HG03575 (cell line): ENCODE measurements at regions not wholly inside any gene's neighbourhood (a gene's known extent, or its start where the extent isn't known, plus 50 kb on each side); places are given as distances from the start of the nearest gene placed in this dataset.

Source experiments
- ATAC-seq: cut with Tn5 transposase; IDR thresholded peaks from one replicate; pipeline ENCODE4 v1.9.1; 2021; ENCODE audit not compliant: unreplicated experiment, insufficient number of reproducible peaks, low FRiP score; ENCODE audit errors: extremely low read depth

GRCh38 chr6:19637010-19637409 is 200.2 kb upstream of the ID4 start:
- ATAC-seq = no peak

- ATAC-seq = no peak
Observed at GRCh38 chr6:19638931-19639330, 198.2 kb upstream of the ID4 start.

GRCh38 chr6:19643287-19643686 is 193.9 kb upstream of the ID4 start:
- no peak for ATAC-seq

GRCh38 chr6:19643713-19644112 is 193.5 kb upstream of the ID4 start:
- ATAC-seq = no peak

- ATAC-seq = no peak
Observed at GRCh38 chr6:19655744-19656143, 181.4 kb upstream of the ID4 start.

- no peak for ATAC-seq
Observed at GRCh38 chr6:19660123-19660910, 176.9 kb upstream of the ID4 start.

GRCh38 chr6:19662911-19663310 is 174.3 kb upstream of the ID4 start:
- no peak for ATAC-seq

- ATAC-seq = no peak
Observed at GRCh38 chr6:19663479-19663878, 173.7 kb upstream of the ID4 start.

GRCh38 chr6:19664050-19664449 is 173.1 kb upstream of the ID4 start:
- ATAC-seq = no peak

- no peak for ATAC-seq
Observed at GRCh38 chr6:19664878-19665612, 172.1 kb upstream of the ID4 start.

- ATAC-seq = no peak
Observed at GRCh38 chr6:19665613-19665909, 171.6 kb upstream of the ID4 start.

- ATAC-seq = no peak
Observed at GRCh38 chr6:19668710-19669109, 168.5 kb upstream of the ID4 start.

GRCh38 chr6:19669206-19669605 is 168.0 kb upstream of the ID4 start:
- no peak for ATAC-seq

- ATAC-seq = no peak
Observed at GRCh38 chr6:19682859-19683258, 154.3 kb upstream of the ID4 start.

- no peak for ATAC-seq
Observed at GRCh38 chr6:19690325-19691075, 146.7 kb upstream of the ID4 start.

- no peak for ATAC-seq
Observed at GRCh38 chr6:19691465-19692167, 145.6 kb upstream of the ID4 start.

GRCh38 chr6:19692506-19693298 is 144.5 kb upstream of the ID4 start:
- ATAC-seq = no peak

- ATAC-seq = no peak
Observed at GRCh38 chr6:19694697-19695096, 142.5 kb upstream of the ID4 start.
